ENCODE measurements at regions not wholly inside any gene's neighbourhood (a gene's known extent, or its start where the extent isn't known, plus 50 kb on each side); places are given as distances from the start of the nearest gene placed in this dataset.

DNA sequence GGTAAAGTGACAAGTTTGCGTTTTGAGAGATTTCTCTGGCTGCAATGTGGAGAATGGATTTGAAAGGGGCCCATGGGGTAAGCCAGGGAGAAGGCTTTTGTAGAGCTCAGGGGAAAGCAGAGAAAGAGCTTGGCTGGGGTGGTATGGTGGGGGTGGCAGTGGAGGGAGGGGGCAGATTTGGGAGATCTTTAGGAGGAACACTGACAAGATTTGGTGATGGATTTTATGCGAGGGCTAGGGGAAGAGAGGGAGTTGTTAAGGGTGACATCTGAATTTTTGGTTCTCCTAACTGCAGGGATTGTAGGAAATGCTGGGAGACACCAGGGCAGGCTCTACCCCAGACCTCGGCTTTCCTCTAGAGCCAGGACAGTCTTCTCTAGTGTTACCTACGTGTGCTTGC is 108.7 kb upstream of the ZNF678 start:
- TF ChIP-seq, protein P1, sequence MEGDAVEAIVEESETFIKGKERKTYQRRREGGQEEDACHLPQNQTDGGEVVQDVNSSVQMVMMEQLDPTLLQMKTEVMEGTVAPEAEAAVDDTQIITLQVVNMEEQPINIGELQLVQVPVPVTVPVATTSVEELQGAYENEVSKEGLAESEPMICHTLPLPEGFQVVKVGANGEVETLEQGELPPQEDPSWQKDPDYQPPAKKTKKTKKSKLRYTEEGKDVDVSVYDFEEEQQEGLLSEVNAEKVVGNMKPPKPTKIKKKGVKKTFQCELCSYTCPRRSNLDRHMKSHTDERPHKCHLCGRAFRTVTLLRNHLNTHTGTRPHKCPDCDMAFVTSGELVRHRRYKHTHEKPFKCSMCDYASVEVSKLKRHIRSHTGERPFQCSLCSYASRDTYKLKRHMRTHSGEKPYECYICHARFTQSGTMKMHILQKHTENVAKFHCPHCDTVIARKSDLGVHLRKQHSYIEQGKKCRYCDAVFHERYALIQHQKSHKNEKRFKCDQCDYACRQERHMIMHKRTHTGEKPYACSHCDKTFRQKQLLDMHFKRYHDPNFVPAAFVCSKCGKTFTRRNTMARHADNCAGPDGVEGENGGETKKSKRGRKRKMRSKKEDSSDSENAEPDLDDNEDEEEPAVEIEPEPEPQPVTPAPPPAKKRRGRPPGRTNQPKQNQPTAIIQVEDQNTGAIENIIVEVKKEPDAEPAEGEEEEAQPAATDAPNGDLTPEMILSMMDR (IDR thresholded peaks at IDR 0.05), result no peak
- TF ChIP-seq POLR2A (IDR thresholded peaks at IDR 0.05), result no peak
- TF ChIP-seq POLR2AphosphoS5 (IDR thresholded peaks at IDR 0.05), result no peak
